Neural cell (in vitro differentiated cells): ENCODE measurements at regions not wholly inside any gene's neighbourhood (a gene's known extent, or its start where the extent isn't known, plus 50 kb on each side); places are given as distances from the start of the nearest gene placed in this dataset.

Experiments
- H2AFZ ChIP-seq: fragments of 200-600, 300-800 bp; sonication (generic), shearing (Covaris generic); 2 replicates; pipeline ENCODE4 v1.6.0; 2014; ENCODE audit warnings: low read depth, mild to moderate bottlenecking, antibody characterized with exemption, low read length, moderate library complexity
- H3F3A ChIP-seq: fragments of 200-600 bp; shearing (Covaris generic); 2 replicates; pipeline ENCODE4 v1.6.1; 2016; ENCODE audit warnings: mild to moderate bottlenecking, moderate library complexity, mixed read lengths, antibody characterized with exemption, low read length; ENCODE audit not compliant: insufficient read depth, poor library complexity, severe bottlenecking
- H3K27ac ChIP-seq: fragments of 200-600, 300-800 bp; sonication (generic), shearing (Covaris generic); 2 replicates; pipeline ENCODE4 v1.5.1; 2014; ENCODE audit warnings: mild to moderate bottlenecking, low read length, moderate library complexity
- H3K27me3 ChIP-seq: fragments of 300-800, 200-600 bp; sonication (generic), shearing (Covaris generic); 2 replicates; pipeline ENCODE4 v1.6.0; 2014; ENCODE audit warnings: mild to moderate bottlenecking, low read depth, low read length, moderate library complexity; ENCODE audit not compliant: insufficient read depth
- H3K36me3 ChIP-seq: fragments of 300-800, 200-600 bp; sonication (generic), shearing (Covaris generic); 2 replicates; pipeline ENCODE4 v1.5.1; 2014; ENCODE audit warnings: mild to moderate bottlenecking, antibody characterized with exemption, low read length, moderate library complexity; ENCODE audit not compliant: insufficient read depth
- H3K4me2 ChIP-seq: fragments of 300-800, 200-600 bp; sonication (generic), shearing (Covaris generic); 2 replicates; pipeline ENCODE4 v1.6.0; 2014; ENCODE audit warnings: mild to moderate bottlenecking, low read length
- H3K4me3 ChIP-seq: fragments of 300-800, 200-600 bp; sonication (generic), shearing (Covaris generic); 2 replicates; pipeline ENCODE4 v1.5.1; 2014; ENCODE audit warnings: mild to moderate bottlenecking, low read length, moderate library complexity
- H3K79me2 ChIP-seq: fragments of 200-600 bp; shearing (Covaris generic); replicated peaks from 2 replicates; pipeline ENCODE4 v1.6.0; 2014; ENCODE audit warnings: mild to moderate bottlenecking, low read length, moderate library complexity; ENCODE audit not compliant: insufficient read depth
- H3K9ac ChIP-seq: fragments of 300-800, 200-600 bp; sonication (generic), shearing (Covaris generic); 2 replicates; pipeline ENCODE4 v1.6.1; 2016; ENCODE audit warnings: mild to moderate bottlenecking, low read length, mixed read lengths
- H3K9me2 ChIP-seq: fragments of 200-600 bp; shearing (Covaris generic); 2 replicates; pipeline ENCODE4 v1.6.1; 2016; ENCODE audit warnings: mild to moderate bottlenecking, low read length, mixed read lengths; ENCODE audit not compliant: insufficient read depth
- H3K9me3 ChIP-seq: fragments of 200-600, 300-800 bp; sonication (generic), shearing (Covaris generic); 2 replicates; pipeline ENCODE4 v1.6.1; 2016; ENCODE audit warnings: mild to moderate bottlenecking, mixed run types, low read length, moderate library complexity, mixed read lengths
- H4K20me1 ChIP-seq: fragments of 200-600 bp; shearing (Covaris generic); 2 replicates; pipeline ENCODE4 v1.6.1; 2016; ENCODE audit warnings: mild to moderate bottlenecking, mixed run types; ENCODE audit not compliant: insufficient read depth
- EP300 ChIP-seq: fragments of 450-650 bp; conservative IDR thresholded peaks from 2 replicates; pipeline ENCODE4 v1.6.1; 2014; ENCODE audit warnings: antibody characterized with exemption, mild to moderate bottlenecking, moderate library complexity; ENCODE audit not compliant: poor library complexity, severe bottlenecking
- EZH2 ChIP-seq: fragments of 200-600, 300-800 bp; shearing (Covaris generic), sonication (generic); IDR thresholded peaks from 2 replicates; pipeline ENCODE4 v1.6.1; 2014; ENCODE audit warnings: antibody characterized with exemption, low read length, borderline replicate concordance, mild to moderate bottlenecking; ENCODE audit not compliant: insufficient read depth, poor library complexity, severe bottlenecking
- MXI1 ChIP-seq: fragments of 450-650 bp; conservative IDR thresholded peaks from 2 replicates; pipeline ENCODE4 v1.6.1; 2014; ENCODE audit warnings: antibody characterized with exemption, mild to moderate bottlenecking; ENCODE audit not compliant: poor library complexity, severe bottlenecking
- POLR2AphosphoS5 ChIP-seq: IDR thresholded peaks from 2 replicates; pipeline ENCODE4 v1.6.1; 2012
- RAD21 ChIP-seq: fragments of 450-650 bp; conservative IDR thresholded peaks from 2 replicates; pipeline ENCODE4 v1.6.1; 2014; ENCODE audit warnings: antibody characterized with exemption, mild to moderate bottlenecking, moderate library complexity
- SMC3 ChIP-seq: fragments of 450-650 bp; conservative IDR thresholded peaks from 2 replicates; pipeline ENCODE4 v1.6.1; 2014; ENCODE audit warnings: antibody characterized with exemption, mild to moderate bottlenecking, moderate library complexity; ENCODE audit not compliant: poor library complexity
- TAF1 ChIP-seq: IDR thresholded peaks from 2 replicates; pipeline ENCODE4 v1.6.1; 2012; ENCODE audit warnings: low read depth
- TF ChIP-seq, protein P1 (sequence below): IDR thresholded peaks from 2 replicates; pipeline ENCODE4 v1.6.1; 2012; ENCODE audit warnings: borderline replicate concordance
- TF ChIP-seq, protein P2 (sequence below): fragments of 450-650 bp; IDR thresholded peaks from 2 replicates; pipeline ENCODE4 v1.5.1; 2014; ENCODE audit warnings: antibody characterized with exemption, mild to moderate bottlenecking, moderate library complexity; ENCODE audit not compliant: poor library complexity, severe bottlenecking

DNA sequence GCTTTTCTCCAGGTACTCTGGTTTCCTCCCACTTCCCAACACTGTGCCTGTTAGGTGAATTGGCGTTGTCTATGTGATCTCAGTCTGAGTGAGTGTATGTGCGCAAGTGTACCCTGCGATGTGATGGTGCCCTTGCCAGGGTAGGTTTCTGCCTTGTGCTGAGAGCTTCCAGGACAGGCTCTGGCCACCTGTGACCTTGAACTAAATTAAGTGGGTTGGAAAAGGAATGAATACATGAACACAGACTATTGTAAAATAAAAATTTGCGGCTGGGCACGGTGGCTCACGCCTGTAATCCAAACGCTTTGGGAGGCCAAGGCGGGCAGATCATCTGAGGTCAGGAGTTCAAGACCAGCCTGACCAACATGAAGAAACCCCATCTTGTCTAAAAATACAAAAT is 678.0 kb downstream of the DHX35 start:
- H3K4me2 ChIP-seq, result no peak overlapping the region
- TF ChIP-seq, protein P1, sequence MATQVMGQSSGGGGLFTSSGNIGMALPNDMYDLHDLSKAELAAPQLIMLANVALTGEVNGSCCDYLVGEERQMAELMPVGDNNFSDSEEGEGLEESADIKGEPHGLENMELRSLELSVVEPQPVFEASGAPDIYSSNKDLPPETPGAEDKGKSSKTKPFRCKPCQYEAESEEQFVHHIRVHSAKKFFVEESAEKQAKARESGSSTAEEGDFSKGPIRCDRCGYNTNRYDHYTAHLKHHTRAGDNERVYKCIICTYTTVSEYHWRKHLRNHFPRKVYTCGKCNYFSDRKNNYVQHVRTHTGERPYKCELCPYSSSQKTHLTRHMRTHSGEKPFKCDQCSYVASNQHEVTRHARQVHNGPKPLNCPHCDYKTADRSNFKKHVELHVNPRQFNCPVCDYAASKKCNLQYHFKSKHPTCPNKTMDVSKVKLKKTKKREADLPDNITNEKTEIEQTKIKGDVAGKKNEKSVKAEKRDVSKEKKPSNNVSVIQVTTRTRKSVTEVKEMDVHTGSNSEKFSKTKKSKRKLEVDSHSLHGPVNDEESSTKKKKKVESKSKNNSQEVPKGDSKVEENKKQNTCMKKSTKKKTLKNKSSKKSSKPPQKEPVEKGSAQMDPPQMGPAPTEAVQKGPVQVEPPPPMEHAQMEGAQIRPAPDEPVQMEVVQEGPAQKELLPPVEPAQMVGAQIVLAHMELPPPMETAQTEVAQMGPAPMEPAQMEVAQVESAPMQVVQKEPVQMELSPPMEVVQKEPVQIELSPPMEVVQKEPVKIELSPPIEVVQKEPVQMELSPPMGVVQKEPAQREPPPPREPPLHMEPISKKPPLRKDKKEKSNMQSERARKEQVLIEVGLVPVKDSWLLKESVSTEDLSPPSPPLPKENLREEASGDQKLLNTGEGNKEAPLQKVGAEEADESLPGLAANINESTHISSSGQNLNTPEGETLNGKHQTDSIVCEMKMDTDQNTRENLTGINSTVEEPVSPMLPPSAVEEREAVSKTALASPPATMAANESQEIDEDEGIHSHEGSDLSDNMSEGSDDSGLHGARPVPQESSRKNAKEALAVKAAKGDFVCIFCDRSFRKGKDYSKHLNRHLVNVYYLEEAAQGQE, result no peak
- TF ChIP-seq TAF1, result no peak
- TF ChIP-seq SMC3, result no peak
- TF ChIP-seq EZH2, result no peak
- no peak for TF ChIP-seq RAD21
- TF ChIP-seq EP300, result no peak
- TF ChIP-seq, protein P2, sequence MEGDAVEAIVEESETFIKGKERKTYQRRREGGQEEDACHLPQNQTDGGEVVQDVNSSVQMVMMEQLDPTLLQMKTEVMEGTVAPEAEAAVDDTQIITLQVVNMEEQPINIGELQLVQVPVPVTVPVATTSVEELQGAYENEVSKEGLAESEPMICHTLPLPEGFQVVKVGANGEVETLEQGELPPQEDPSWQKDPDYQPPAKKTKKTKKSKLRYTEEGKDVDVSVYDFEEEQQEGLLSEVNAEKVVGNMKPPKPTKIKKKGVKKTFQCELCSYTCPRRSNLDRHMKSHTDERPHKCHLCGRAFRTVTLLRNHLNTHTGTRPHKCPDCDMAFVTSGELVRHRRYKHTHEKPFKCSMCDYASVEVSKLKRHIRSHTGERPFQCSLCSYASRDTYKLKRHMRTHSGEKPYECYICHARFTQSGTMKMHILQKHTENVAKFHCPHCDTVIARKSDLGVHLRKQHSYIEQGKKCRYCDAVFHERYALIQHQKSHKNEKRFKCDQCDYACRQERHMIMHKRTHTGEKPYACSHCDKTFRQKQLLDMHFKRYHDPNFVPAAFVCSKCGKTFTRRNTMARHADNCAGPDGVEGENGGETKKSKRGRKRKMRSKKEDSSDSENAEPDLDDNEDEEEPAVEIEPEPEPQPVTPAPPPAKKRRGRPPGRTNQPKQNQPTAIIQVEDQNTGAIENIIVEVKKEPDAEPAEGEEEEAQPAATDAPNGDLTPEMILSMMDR, result no peak
- no peak for TF ChIP-seq POLR2AphosphoS5
- TF ChIP-seq MXI1, result no peak
- H3K79me2 ChIP-seq, result no peaks in the 10 kb centered on the region
- no peaks in the 10 kb centered on the region for H3K9me3 ChIP-seq
- H3K27me3 ChIP-seq, result no peaks in the 10 kb centered on the region
- H3K27ac ChIP-seq, result no peak overlapping the region
- H2AFZ ChIP-seq, result no peak overlapping the region
- H3K36me3 ChIP-seq, result no peaks in the 10 kb centered on the region
- H3K4me3 ChIP-seq, result no peak overlapping the region
- H3F3A ChIP-seq, result no peaks in the 10 kb centered on the region
- no peaks in the 10 kb centered on the region for H3K9me2 ChIP-seq
- no peaks in the 10 kb centered on the region for H4K20me1 ChIP-seq
- H3K9ac ChIP-seq, result no peak overlapping the region

DNA sequence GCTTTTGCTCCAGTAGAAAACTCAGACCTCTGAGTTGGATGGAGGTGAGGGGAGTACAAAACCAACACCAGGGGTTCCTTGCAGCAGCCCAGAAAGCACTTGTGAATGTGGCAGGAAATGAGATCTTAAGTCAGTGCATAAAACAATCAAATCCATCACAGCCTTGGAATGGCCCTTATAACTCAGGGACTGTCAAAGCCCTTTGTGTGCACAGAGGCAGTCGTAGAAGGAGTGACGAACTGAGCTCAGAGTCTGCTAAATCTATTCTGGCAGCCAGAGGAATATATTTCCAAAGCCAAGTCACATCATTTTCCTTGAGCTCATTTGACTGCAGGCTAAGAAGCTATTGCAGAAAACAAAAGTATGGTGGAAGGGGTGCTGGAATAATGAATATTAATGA is 676.6 kb downstream of the DHX35 start:
- H3K4me3 ChIP-seq, result no peak overlapping the region
- H4K20me1 ChIP-seq, result no peaks in the 10 kb centered on the region
- TF ChIP-seq RAD21 (no peak), MXI1 (no peak), EP300 (peak; percentile 24), POLR2AphosphoS5 (no peak), EZH2 (no peak)
- TF ChIP-seq, protein P1, result no peak
- TF ChIP-seq, protein P2, result no peak
- H3K4me2 ChIP-seq, result no peak overlapping the region
- H3F3A ChIP-seq, result no peaks in the 10 kb centered on the region
- no peaks in the 10 kb centered on the region for H3K27me3 ChIP-seq
- H2AFZ ChIP-seq, result no peak overlapping the region
- no peaks in the 10 kb centered on the region for H3K79me2 ChIP-seq
- no peak overlapping the region for H3K9ac ChIP-seq
- no peaks in the 10 kb centered on the region for H3K36me3 ChIP-seq
- no peaks in the 10 kb centered on the region for H3K9me3 ChIP-seq
- H3K27ac ChIP-seq, result no peak overlapping the region
- no peaks in the 10 kb centered on the region for H3K9me2 ChIP-seq
